Upper lobe of right lung (tissue), 1 donor: ENCODE measurements at regions not wholly inside any gene's neighbourhood (a gene's known extent, or its start where the extent isn't known, plus 50 kb on each side); places are given as distances from the start of the nearest gene placed in this dataset.
A peak's percentile ranks its signal among the peaks of the same experiment; 100 is the strongest.

ENCODE experiments used
- ATAC-seq: fragments of 200-7000 bp; cut with Tn5 transposase; one replicate; pipeline ENCODE4 v1.9.1; 2020; ENCODE audit warnings: mild to moderate bottlenecking, moderate library complexity
- DNase-seq: peaks from one replicate; pipeline ENCODE4 v3.0.0-alpha.2; 2020
- H3K27ac ChIP-seq: fragments of 200-600 bp; one replicate; pipeline ENCODE4 v1.8.0; 2022
- H3K27me3 ChIP-seq: fragments of 200-600 bp; one replicate; pipeline ENCODE4 v1.8.0; 2022; ENCODE audit warnings: mild to moderate bottlenecking
- H3K36me3 ChIP-seq: fragments of 200-600 bp; one replicate; pipeline ENCODE4 v1.8.0; 2022
- H3K4me1 ChIP-seq: fragments of 200-600 bp; one replicate; pipeline ENCODE4 v1.8.0; 2022
- H3K4me3 ChIP-seq: fragments of 200-600 bp; one replicate; pipeline ENCODE4 v1.8.0; 2022; ENCODE audit warnings: mild to moderate bottlenecking
- H3K9me3 ChIP-seq: fragments of 200-600 bp; one replicate; pipeline ENCODE4 v1.8.0; 2022
- CTCF ChIP-seq: fragments of 200-600 bp; IDR thresholded peaks from one replicate; pipeline ENCODE4 v1.8.0; 2022; ENCODE audit warnings: antibody characterized with exemption
- intact Hi-C: fragments of 100-400 bp; cut with DNase I; formaldehyde crosslinking; loops from one replicate; pipeline ENCODE4 v1.11.0; 2022
- donor health status: DM: no; HTN: yes; CAD: no; lungs with severe emphysema.

- no peak overlapping the region for H3K4me3 ChIP-seq
- TF ChIP-seq CTCF: no peak
- H3K27me3 ChIP-seq: no peaks in the 10 kb centered on the region
- intact Hi-C loops: no loop called here
- ATAC-seq: no peak
- H3K9me3 ChIP-seq: no peaks in the 10 kb centered on the region
- no peaks in the 10 kb centered on the region for H3K4me1 ChIP-seq
- no peak overlapping the region for H3K27ac ChIP-seq
- DNase-seq: no peak
- no peaks in the 10 kb centered on the region for H3K36me3 ChIP-seq
Observed at GRCh38 chr2:120421830-120422175, 75.9 kb downstream of the INHBB start.

- intact Hi-C loops: no loop called here
- DNase-seq (peak; percentile 22), ATAC-seq (no peak)
- H3K4me1 ChIP-seq: no peaks in the 10 kb centered on the region
- H3K36me3 ChIP-seq: no peaks in the 10 kb centered on the region
- H3K27me3 ChIP-seq: no peaks in the 10 kb centered on the region
- TF ChIP-seq CTCF: no peak
- no peak overlapping the region for H3K4me3 ChIP-seq
- no peaks in the 10 kb centered on the region for H3K9me3 ChIP-seq
- no peak overlapping the region for H3K27ac ChIP-seq
Observed at GRCh38 chr2:120422465-120423160, 76.7 kb downstream of the INHBB start.

GRCh38 chr2:120423167-120423943 is 77.4 kb downstream of the INHBB start:
- Histone ChIP-seq H3K27me3 (no peaks in the 10 kb centered on the region), H3K4me1 (no peaks in the 10 kb centered on the region), H3K4me3 (no peak overlapping the region), H3K9me3 (no peaks in the 10 kb centered on the region), H3K27ac (no peak overlapping the region), H3K36me3 (no peaks in the 10 kb centered on the region)
- intact Hi-C loops: no loop called here
- ATAC-seq (no peak), DNase-seq (peak; percentile 48)
- TF ChIP-seq CTCF: no peak

DNA sequence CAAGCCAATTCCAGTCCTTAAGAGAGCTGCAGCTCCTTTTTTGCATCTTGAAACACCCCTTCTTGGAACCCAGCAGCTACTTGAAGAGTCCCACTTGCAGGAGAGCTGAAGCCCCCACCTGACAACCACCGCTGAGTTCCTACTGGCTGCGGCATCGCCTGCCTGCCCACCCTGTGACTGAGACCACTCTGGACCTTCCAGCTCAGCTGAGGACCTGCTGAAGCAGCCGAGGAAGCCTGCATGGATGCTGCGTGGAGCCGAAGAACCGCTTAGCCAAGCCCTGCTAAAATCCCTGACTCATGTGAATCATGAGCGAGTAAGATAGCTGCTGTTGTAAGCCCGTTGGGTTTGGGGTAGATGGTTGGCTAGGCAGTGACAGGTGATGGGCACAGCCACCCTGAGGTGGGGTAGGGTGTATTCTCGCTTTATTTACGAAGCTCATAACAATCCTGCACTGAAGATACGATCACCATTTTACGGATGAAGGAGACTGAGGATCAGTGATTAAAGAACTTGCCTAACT is 78.4 kb downstream of the INHBB start:
- Histone ChIP-seq H3K9me3 (no peaks in the 10 kb centered on the region), H3K27me3 (no peaks in the 10 kb centered on the region), H3K36me3 (no peaks in the 10 kb centered on the region), H3K4me3 (no peak overlapping the region), H3K27ac (no peak overlapping the region), H3K4me1 (no peaks in the 10 kb centered on the region)
- DNase-seq (peak; percentile 40), ATAC-seq (no peak)
- intact Hi-C loops: no loop called here
- TF ChIP-seq CTCF: no peak

GRCh38 chr2:120425014-120425413 is 79.1 kb downstream of the INHBB start:
- no peak for ATAC-seq
- Histone ChIP-seq H3K4me1 (no peaks in the 10 kb centered on the region), H3K27me3 (no peaks in the 10 kb centered on the region), H3K9me3 (no peaks in the 10 kb centered on the region), H3K36me3 (no peaks in the 10 kb centered on the region), H3K27ac (no peak overlapping the region), H3K4me3 (no peak overlapping the region)
- intact Hi-C loops: no loop called here
- DNase-seq: peak; percentile 56
- TF ChIP-seq CTCF: no peak
